A673 (cell line): ENCODE measurements at regions not wholly inside any gene's neighbourhood (a gene's known extent, or its start where the extent isn't known, plus 50 kb on each side); places are given as distances from the start of the nearest gene placed in this dataset.

Experiments used
- EZH2 ChIP-seq: fragments of 200-600 bp; sonication (generic); IDR thresholded peaks from 2 replicates; pipeline ENCODE4 v1.6.1; 2017; ENCODE audit warnings: borderline replicate concordance, low read depth, mild to moderate bottlenecking, mixed read lengths, antibody characterized with exemption, low read length; ENCODE audit not compliant: poor library complexity, severe bottlenecking
- TF ChIP-seq, protein P1 (sequence below): fragments of 300-800, 200-600 bp; sonication (generic); conservative IDR thresholded peaks from 2 replicates; pipeline ENCODE4 v1.5.1; 2017; ENCODE audit warnings: low read depth, mild to moderate bottlenecking, antibody characterized with exemption, low read length, moderate library complexity, mixed read lengths

DNA sequence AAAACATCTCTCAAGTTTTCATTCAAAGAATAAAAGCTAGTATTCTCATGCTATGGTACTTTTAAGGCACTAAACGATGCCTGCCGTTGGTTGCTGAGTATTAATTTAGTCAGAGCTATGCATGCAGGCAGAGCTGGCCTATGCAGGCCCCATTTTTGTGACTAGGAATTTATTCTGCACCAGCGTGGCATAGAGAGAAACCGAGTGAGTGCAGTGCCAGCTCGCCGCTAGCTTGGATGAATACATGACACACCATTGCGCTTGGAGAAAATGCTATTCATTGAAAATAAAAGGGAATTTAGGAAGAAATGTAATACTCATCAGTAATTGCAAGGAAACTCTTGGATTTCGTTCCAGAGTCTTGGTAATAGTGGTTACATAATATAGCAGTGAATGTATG, 231.6 kb upstream of the RBFOX1 start:
- TF ChIP-seq, protein P1, sequence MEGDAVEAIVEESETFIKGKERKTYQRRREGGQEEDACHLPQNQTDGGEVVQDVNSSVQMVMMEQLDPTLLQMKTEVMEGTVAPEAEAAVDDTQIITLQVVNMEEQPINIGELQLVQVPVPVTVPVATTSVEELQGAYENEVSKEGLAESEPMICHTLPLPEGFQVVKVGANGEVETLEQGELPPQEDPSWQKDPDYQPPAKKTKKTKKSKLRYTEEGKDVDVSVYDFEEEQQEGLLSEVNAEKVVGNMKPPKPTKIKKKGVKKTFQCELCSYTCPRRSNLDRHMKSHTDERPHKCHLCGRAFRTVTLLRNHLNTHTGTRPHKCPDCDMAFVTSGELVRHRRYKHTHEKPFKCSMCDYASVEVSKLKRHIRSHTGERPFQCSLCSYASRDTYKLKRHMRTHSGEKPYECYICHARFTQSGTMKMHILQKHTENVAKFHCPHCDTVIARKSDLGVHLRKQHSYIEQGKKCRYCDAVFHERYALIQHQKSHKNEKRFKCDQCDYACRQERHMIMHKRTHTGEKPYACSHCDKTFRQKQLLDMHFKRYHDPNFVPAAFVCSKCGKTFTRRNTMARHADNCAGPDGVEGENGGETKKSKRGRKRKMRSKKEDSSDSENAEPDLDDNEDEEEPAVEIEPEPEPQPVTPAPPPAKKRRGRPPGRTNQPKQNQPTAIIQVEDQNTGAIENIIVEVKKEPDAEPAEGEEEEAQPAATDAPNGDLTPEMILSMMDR: no peak
- no peak for TF ChIP-seq EZH2
